Kidney (tissue), 13 donors: ENCODE measurements at regions not wholly inside any gene's neighbourhood (a gene's known extent, or its start where the extent isn't known, plus 50 kb on each side); places are given as distances from the start of the nearest gene placed in this dataset.

ENCODE experiments used
- DNase-seq, 5 donors: peaks; one replicate each; pipeline ENCODE4 v3.0.0-alpha.2; 2013 to 2020
- FAIRE-seq: peaks from 2 replicates; lab custom pipeline; 2012; peaks lifted over from hg19 to GRCh38; lab: Jason Lieb, UNC
- H3K27ac ChIP-seq, 2 donors: one replicate each; pipeline ENCODE4 v1.7.0; 2013; ENCODE audit warnings: low read depth in 2 of 2, low read length in 2 of 2, inconsistent platforms in 1 of 2
- H3K27me3 ChIP-seq: one replicate; pipeline ENCODE4 v1.7.1; 2013; ENCODE audit warnings: low read length, inconsistent platforms; ENCODE audit not compliant: control insufficient read depth, insufficient read depth
- H3K36me3 ChIP-seq, 3 donors: one replicate each; pipeline versions ENCODE4 v1.7.0 to v1.7.1; 2013; ENCODE audit warnings: low read length in 3 of 3, control low read depth in 1 of 3, inconsistent platforms in 1 of 3; ENCODE audit not compliant: insufficient read depth in 3 of 3, control insufficient read depth in 2 of 3
- H3K4me1 ChIP-seq, 3 donors: one replicate each; pipeline versions ENCODE4 v1.7.0 to v1.7.1; 2013; ENCODE audit warnings: low read length in 3 of 3, inconsistent platforms in 1 of 3, low read depth in 1 of 3; ENCODE audit not compliant: control insufficient read depth in 2 of 3, insufficient read depth in 2 of 3
- H3K4me3 ChIP-seq, 3 donors: one replicate each; pipeline versions ENCODE4 v1.7.0 to v1.8.1; 2013; ENCODE audit warnings: low read length in 3 of 3, control low read depth in 1 of 3, inconsistent platforms in 1 of 3
- H3K9ac ChIP-seq, 3 donors: one replicate each; pipeline versions ENCODE4 v1.7.0 to v1.7.1; 2013; ENCODE audit warnings: low read length in 3 of 3, control low read depth in 1 of 3, inconsistent platforms in 1 of 3
- H3K9me3 ChIP-seq, 3 donors: one replicate each; pipeline versions ENCODE4 v1.7.0 to v1.7.1; 2013; ENCODE audit warnings: low read length in 3 of 3, control low read depth in 1 of 3, inconsistent platforms in 1 of 3; ENCODE audit not compliant: control insufficient read depth in 2 of 3, insufficient read depth in 1 of 3
- intact Hi-C: fragments of 100-400 bp; cut with DNase I; formaldehyde crosslinking; loops from one replicate; pipeline ENCODE4 v1.11.1; 2022
- TF ChIP-seq, protein P1 (sequence below): IDR thresholded peaks from 3 replicates; pipeline ENCODE4 v1.5.1; 2012; ENCODE audit warnings: mild to moderate bottlenecking, moderate library complexity, borderline replicate concordance; ENCODE audit not compliant: insufficient read depth; ENCODE audit errors: extremely low read depth
- donor health status: control.
- donor health status: control.
- donor health status: control.
- donor health status: control.
- donor health status: control.
- donor health status: DM: yes; HTN: yes; CAD: no.
- donor health status: Normal renal cell carcinoma (clear cell type).

DNA sequence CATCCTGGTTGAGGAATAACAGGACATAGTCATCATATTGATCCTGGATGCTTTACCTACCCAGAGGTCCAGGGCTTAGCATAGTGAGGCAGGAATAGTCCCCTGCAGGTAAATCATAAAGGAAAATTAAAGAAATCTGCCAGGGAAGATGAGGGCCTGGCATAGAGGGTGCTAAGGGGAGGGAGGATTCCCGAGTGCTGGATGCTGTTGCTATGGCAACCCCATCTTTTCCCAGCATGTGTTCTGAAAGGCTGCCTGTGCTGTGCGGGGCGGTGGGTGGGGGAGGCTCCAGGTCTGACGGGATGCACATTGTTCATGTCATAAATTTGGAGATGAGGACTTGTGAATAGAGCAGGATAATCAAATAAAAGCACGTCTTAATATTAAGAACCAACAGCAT, 212.6 kb upstream of the PCSK2 start:
- H3K36me3 ChIP-seq = no peaks in the 10 kb centered on the region
- intact Hi-C loops = no loop called here
- FAIRE-seq = no peak

DNA sequence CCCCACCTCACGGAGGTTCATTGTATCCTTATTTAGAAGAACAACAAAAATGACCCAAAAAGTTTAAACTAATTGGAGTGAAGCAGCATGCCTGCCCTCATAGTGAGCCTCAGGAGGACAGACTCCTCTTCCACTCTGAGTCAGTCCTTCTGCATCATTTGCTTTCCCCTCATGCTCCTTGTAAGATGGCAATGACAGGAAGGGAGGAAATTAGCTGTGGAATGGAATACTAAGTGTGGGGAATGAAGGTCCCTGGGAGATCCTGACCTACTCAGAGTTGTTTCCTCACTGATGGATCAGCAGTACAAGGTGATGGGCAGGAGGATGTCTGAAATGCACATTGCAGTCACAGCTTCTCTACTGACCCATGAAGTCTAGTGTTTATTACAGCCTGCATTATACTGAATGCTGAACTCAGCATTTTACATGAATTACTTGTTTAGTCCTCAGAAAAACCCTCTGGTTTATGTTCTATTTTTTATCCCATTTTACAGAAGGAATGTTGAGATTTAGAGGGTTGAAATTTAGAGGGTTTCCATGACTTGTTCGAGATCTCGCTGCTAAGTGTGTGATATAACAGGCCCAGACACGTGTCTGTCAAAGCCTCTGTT, 212.0 kb upstream of the PCSK2 start:
- H3K9ac ChIP-seq = no peak overlapping the region
- H3K27ac ChIP-seq = no peak overlapping the region

More for the DNA sequence above, 212.6 kb upstream of the PCSK2 start:
- no peak for DNase-seq
- Histone ChIP-seq H3K27ac (no peak overlapping the region), H3K9me3 (no peaks in the 10 kb centered on the region), H3K9ac (no peak overlapping the region), H3K27me3 (no peaks in the 10 kb centered on the region), H3K4me1 (no peaks in the 10 kb centered on the region), H3K4me3 (no peak overlapping the region)
- TF ChIP-seq, protein P1, sequence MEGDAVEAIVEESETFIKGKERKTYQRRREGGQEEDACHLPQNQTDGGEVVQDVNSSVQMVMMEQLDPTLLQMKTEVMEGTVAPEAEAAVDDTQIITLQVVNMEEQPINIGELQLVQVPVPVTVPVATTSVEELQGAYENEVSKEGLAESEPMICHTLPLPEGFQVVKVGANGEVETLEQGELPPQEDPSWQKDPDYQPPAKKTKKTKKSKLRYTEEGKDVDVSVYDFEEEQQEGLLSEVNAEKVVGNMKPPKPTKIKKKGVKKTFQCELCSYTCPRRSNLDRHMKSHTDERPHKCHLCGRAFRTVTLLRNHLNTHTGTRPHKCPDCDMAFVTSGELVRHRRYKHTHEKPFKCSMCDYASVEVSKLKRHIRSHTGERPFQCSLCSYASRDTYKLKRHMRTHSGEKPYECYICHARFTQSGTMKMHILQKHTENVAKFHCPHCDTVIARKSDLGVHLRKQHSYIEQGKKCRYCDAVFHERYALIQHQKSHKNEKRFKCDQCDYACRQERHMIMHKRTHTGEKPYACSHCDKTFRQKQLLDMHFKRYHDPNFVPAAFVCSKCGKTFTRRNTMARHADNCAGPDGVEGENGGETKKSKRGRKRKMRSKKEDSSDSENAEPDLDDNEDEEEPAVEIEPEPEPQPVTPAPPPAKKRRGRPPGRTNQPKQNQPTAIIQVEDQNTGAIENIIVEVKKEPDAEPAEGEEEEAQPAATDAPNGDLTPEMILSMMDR = no peak

DNA sequence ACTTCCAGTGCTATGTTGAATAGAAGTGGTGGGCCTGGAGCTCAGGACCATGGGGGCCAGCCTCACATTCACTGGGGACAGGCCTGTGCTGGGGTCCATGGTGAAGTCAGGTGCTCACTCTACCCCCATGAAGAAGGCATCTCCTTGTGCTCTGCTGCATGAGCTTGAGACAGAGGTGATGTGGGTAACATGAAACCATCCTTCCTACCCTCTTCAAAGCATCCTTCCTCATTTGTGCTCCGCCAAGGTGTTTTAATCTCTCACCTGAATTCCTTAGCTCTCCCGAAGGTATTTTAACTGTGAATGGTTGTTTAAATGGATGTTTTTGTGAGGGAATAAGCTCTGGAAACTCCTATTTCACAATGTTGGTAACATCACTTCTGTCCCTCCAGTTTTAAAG, 209.6 kb upstream of the PCSK2 start:
- H3K27me3 ChIP-seq = no peaks in the 10 kb centered on the region
- DNase-seq (no peak), FAIRE-seq (no peak)
- no peak overlapping the region for H3K27ac ChIP-seq
- H3K9ac ChIP-seq = no peak overlapping the region
- H3K9me3 ChIP-seq = no peaks in the 10 kb centered on the region
- TF ChIP-seq, protein P1 = no peak
- no peaks in the 10 kb centered on the region for H3K36me3 ChIP-seq
- H3K4me1 ChIP-seq = no peaks in the 10 kb centered on the region
- no peak overlapping the region for H3K4me3 ChIP-seq
- intact Hi-C loops = no loop called here

More for the DNA sequence above, 212.0 kb upstream of the PCSK2 start:
- TF ChIP-seq, protein P1 = no peak
- Histone ChIP-seq H3K36me3 (no peaks in the 10 kb centered on the region), H3K27me3 (no peaks in the 10 kb centered on the region), H3K4me1 (no peaks in the 10 kb centered on the region), H3K9me3 (no peaks in the 10 kb centered on the region), H3K4me3 (no peak overlapping the region)
- intact Hi-C loops = no loop called here
- FAIRE-seq (no peak), DNase-seq (no peak)

DNA sequence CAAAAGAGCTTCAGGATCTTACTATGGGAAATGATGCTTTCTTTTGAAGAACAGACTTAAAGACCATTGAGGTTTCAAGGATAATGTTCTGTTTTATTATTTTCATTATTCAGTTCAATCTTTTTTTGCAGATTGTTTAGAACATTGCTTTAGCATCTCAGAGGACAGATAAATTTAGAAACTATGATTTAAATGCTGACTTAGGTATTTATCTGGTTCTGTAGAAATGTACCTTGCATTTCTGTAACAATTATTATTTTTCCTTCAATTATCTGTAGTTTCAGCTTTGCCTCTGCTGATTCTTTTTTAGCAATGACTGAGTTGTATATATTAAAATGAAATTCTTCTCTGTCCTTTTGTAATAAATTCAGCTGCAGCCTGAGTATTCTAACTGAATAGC, 205.4 kb upstream of the PCSK2 start:
- TF ChIP-seq, protein P1 = no peak
- H3K4me1 ChIP-seq = no peaks in the 10 kb centered on the region
- FAIRE-seq = no peak
- no peak overlapping the region for H3K27ac ChIP-seq
- H3K27me3 ChIP-seq = no peaks in the 10 kb centered on the region
- H3K4me3 ChIP-seq = no peak overlapping the region
- no peaks in the 10 kb centered on the region for H3K9me3 ChIP-seq
- no peak overlapping the region for H3K9ac ChIP-seq
- DNase-seq = no peak
- intact Hi-C loops = no loop called here
- H3K36me3 ChIP-seq = no peaks in the 10 kb centered on the region
